ENCODE measurements at regions not wholly inside any gene's neighbourhood (a gene's known extent, or its start where the extent isn't known, plus 50 kb on each side); places are given as distances from the start of the nearest gene placed in this dataset. TPM values are rescaled to one million over a fixed set of nuclear protein-coding genes. Genes with fewer than 3 reads are reported as not detected.

- TF ChIP-seq, protein P1, sequence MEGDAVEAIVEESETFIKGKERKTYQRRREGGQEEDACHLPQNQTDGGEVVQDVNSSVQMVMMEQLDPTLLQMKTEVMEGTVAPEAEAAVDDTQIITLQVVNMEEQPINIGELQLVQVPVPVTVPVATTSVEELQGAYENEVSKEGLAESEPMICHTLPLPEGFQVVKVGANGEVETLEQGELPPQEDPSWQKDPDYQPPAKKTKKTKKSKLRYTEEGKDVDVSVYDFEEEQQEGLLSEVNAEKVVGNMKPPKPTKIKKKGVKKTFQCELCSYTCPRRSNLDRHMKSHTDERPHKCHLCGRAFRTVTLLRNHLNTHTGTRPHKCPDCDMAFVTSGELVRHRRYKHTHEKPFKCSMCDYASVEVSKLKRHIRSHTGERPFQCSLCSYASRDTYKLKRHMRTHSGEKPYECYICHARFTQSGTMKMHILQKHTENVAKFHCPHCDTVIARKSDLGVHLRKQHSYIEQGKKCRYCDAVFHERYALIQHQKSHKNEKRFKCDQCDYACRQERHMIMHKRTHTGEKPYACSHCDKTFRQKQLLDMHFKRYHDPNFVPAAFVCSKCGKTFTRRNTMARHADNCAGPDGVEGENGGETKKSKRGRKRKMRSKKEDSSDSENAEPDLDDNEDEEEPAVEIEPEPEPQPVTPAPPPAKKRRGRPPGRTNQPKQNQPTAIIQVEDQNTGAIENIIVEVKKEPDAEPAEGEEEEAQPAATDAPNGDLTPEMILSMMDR (IDR thresholded peaks at IDR 0.05), result no peak
- no peak for TF ChIP-seq POLR2A (IDR thresholded peaks at IDR 0.05)
- TF ChIP-seq POLR2AphosphoS5 (IDR thresholded peaks at IDR 0.05; ENCODE audit: insufficient read depth in 1 of 2, low read depth in 1 of 2), result no peak
- intact Hi-C loops (cut with DNase I), result no loop called here
- no peaks in the 10 kb centered on the region for H3K36me3 ChIP-seq
- H3K27me3 ChIP-seq, result no peaks in the 10 kb centered on the region
- no peak for DNase-seq (ENCODE audit: extremely low spot score in 2 of 2)
- H3K4me1 ChIP-seq, result no peaks in the 10 kb centered on the region
- H3K9me3 ChIP-seq, result no peaks in the 10 kb centered on the region
- no peak overlapping the region for H3K4me3 ChIP-seq
- H3K27ac ChIP-seq, result no peak overlapping the region
Observed at GRCh38 chr1:233549917-233550316, 64.0 kb upstream of the KCNK1 start.

DNA sequence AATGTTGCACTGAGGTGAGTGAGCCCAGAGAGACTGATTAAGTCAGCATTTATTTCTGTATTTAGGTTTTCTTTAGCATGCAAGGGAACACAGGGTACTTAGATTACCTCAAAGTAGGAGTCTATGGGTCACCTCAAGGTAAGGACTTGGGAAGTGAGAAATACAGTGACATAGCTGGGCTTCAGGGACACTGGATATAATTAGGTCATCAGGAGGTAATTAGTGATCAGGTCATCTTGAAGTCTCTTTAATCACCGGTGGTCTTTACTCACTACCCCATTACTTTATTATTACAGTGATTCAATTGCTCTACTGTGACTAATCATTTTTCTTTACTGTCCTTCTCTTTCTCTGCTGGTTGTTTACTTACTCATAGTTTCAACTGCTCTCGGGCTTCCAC is 59.9 kb upstream of the KCNK1 start:
- Histone ChIP-seq H3K27me3 (no peaks in the 10 kb centered on the region), H3K27ac (no peak overlapping the region), H3K9me3 (no peaks in the 10 kb centered on the region), H3K36me3 (no peaks in the 10 kb centered on the region), H3K4me3 (no peak overlapping the region), H3K4me1 (no peaks in the 10 kb centered on the region)
- intact Hi-C loops (cut with DNase I), result no loop called here
- no peak for DNase-seq (ENCODE audit: extremely low spot score in 2 of 2)
- TF ChIP-seq, protein P1 (IDR thresholded peaks at IDR 0.05), result no peak
- no peak for TF ChIP-seq POLR2AphosphoS5 (IDR thresholded peaks at IDR 0.05; ENCODE audit: insufficient read depth in 1 of 2, low read depth in 1 of 2)
- no peak for TF ChIP-seq POLR2A (IDR thresholded peaks at IDR 0.05)

GRCh38 chr1:233561708-233562426 is 52.0 kb upstream of the KCNK1 start:
- no peak overlapping the region for H3K4me3 ChIP-seq
- no peak for DNase-seq (ENCODE audit: extremely low spot score in 2 of 2)
- no peaks in the 10 kb centered on the region for H3K9me3 ChIP-seq
- H3K36me3 ChIP-seq, result no peaks in the 10 kb centered on the region
- H3K27ac ChIP-seq, result no peak overlapping the region
- TF ChIP-seq, protein P1 (IDR thresholded peaks at IDR 0.05), result no peak
- TF ChIP-seq POLR2A (IDR thresholded peaks at IDR 0.05) (no peak), POLR2AphosphoS5 (IDR thresholded peaks at IDR 0.05; ENCODE audit: insufficient read depth in 1 of 2, low read depth in 1 of 2) (no peak)
- intact Hi-C loops (cut with DNase I), result loop anchor here (10.0 kb wide), 1 partner anchor 223 kb away; no protein-coding TSS in a partner anchor
- H3K27me3 ChIP-seq, result no peaks in the 10 kb centered on the region
- H3K4me1 ChIP-seq, result no peaks in the 10 kb centered on the region

Small RNA genes in the stretch of these regions (small RNA-seq; reads per million reads assigned to genes)
- not detected for gene RNU4-77P

Measured in vagina (tissue), 2 donors.